Effector CD8-positive, alpha-beta T cell (primary cell): ENCODE measurements at regions not wholly inside any gene's neighbourhood (a gene's known extent, or its start where the extent isn't known, plus 50 kb on each side); places are given as distances from the start of the nearest gene placed in this dataset.

Experiments
- DNase-seq: peaks from one replicate; lab custom pipeline; 2025; lab: John Stamatoyannopoulos, UW

DNA sequence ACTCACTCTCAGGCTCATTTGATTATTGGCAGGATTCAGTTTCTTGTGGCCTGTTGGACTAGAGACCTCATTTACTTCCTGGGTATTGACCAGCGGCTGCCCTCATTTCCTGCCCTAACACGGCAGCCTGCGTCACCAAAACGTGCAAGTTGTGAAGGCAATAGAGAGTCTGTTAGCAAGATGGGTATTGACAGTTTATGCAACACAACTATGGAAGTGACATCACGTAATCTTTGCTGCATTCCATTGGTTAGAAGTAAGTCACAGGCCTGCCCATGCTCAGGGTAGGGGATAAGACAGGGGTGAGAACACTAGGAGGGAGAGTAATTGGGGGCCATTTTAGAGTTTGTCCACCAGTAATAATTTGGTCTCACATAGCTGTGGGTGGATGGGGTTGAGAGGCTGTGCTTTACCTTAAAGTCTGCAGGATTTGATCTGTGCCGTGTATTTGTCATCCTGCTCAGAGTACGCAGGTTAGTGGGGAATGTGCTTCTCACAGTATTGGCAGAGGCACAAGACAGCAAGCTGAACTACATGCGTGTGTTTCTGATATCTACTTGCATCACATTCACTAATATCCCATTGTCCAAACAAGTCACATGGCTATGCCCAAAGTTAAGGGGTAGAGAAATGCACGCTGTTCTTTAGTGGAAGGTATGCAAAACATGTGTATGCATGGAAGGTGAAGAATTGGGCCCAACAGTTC lies 83.3 kb downstream of the EDEM1 start:
- DNase-seq: no peak

DNA sequence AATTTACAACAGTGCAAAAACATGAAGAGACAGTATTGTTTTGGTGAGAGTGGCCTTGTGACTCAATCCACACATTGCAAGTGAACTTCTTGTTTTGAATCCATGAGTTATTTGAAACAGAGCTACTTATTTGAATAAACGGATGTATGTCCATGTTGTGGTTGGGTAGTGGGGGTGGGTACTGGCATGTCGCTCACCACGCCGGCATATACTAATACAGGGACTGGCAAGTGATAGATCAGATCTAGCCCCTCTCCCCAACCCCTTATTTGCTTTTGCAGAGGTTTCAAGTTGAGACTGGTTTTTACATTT lies 83.8 kb downstream of the EDEM1 start:
- no peak for DNase-seq

DNA sequence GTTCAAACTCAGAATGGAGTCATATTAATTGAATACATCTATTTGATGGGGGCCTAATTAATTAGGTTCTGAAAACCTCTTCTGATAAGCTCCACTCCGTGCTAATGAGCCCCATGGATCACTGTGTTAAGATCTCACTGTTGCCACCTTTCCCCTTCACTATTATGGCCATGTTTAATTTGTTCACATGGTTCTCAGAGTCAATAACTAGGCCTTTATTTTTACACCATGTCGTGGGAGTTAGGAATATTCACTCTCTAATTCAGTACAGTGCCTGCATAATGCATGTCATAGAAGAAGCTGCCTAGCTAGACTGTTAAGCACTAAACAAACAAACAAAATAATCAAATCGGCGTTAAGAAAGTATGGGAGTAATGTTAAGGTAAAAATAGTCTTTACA lies 84.9 kb downstream of the EDEM1 start:
- DNase-seq: no peak

DNA sequence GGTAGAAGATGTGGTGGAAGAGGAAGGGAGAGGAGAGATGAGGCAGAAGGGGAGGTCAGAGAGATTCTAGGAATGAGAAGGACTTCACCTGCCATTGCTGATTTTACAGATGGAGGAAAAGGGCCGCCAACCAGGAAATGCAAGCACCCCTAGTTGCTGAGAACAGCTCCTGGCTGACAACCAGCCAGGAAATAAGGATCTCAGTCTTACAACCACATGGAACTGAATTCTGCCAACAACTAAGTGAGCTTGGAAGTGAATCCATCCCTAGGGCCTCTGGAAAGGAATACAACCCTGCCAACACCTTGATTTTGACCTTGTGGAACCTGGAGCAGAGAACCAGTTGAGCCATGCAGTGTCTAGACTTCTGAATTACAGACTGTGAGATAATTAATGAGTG lies 86.6 kb downstream of the EDEM1 start:
- DNase-seq: no peak

DNA sequence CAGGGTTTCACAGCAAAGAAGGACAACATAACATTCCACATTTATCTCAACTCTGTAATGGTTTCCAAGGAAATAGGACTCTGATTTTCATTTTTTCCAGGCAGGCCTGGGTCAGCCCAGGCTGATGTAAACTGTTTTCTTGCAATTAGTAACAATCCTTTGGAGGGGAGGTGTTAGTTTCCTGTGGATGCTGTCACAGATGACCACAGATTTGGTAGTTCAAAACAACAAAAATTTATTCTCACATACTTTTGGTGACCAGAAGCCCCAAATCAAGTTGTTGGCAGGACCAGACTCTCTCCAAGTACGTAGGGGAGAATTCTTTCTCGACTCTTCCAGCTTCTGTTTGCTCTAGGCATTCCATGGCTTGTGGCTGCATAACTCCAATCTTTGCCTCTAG lies 88.0 kb downstream of the EDEM1 start:
- no peak for DNase-seq

DNA sequence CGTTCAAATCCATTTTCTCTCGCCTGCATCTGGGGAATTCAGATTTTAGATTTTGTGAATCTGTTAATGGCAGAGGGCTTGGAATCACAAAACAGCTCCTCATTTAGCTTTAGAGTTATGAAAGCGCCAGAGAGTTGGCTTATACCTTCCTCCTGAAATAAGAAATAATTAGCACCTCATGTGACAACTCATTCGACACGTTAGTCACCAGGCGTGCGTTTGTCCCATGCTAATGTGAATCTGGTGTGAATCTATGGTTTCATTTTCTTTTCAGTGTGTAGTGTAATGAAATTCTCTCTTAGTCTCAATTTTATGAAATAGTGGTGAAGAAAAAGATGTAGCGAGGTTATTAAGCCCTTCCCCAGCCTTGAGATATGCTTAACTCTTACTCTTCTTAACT lies 89.4 kb downstream of the EDEM1 start:
- DNase-seq: no peak

DNA sequence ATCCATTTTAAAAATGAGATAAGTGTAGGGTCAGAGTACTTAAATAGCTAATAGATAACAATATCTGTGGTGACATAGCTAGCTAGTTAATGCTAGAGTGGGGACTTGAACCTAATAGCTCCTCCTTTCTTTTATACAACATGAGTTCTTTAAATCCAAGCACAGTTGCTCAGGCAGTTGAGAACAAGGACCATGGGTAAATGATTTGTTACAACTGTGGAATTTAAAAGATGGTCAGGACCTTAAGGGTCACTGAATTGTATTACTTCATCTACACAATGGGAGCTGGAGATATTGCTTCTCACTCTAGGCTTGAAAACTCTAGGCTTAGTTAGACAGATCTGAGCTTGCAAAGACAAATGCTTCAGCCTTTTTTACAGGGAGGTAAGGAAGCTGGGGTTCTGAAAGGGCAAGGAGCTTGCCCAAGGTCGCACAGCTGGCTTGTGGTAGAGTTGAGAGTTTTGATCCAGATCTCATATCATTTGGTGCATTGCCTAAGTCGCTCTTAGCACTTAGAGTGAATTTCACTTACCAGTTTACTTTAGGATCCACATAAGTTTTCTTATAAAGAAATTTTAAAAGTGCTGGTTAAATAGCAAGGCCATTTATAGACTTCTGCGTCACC lies 90.2 kb downstream of the EDEM1 start:
- DNase-seq: no peak

DNA sequence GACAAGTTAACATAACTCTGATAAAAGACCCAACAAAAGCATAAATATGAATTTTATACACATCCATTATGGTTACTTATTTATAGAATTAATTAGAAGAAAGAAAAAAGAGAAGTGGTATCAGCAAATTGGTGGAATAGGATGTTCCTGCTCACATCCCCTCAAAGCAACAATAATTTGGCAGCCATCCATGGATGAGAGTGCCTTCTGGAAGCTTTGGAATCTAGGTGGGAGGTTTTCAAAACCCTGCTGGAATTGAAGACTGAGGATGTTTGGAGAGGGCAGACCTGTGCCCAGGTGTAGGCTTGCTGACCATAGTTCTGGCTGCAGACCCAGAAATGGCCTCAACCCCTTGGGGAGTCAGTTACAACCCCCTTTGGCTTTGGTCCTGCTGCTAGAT lies 91.2 kb downstream of the EDEM1 start:
- no peak for DNase-seq

DNA sequence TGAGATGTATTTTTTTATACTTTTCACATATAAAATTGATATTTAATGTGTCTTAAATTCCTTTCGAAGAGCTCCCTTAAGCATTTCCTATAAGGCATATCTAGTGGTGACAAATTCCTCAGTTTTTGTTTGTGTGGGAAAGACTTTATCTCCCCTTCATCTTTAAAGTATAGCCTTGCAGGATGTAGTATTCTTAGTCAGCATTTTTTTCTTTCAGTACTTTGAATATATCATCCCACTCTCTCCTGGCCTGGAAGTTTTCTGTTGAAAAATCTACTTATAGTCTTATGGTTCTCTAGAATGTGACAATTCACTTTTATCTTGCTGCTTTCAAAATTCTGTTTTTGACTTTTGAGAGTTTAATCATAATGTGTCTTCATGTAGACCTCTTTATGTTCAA lies 95.2 kb downstream of the EDEM1 start:
- DNase-seq: no peak

DNA sequence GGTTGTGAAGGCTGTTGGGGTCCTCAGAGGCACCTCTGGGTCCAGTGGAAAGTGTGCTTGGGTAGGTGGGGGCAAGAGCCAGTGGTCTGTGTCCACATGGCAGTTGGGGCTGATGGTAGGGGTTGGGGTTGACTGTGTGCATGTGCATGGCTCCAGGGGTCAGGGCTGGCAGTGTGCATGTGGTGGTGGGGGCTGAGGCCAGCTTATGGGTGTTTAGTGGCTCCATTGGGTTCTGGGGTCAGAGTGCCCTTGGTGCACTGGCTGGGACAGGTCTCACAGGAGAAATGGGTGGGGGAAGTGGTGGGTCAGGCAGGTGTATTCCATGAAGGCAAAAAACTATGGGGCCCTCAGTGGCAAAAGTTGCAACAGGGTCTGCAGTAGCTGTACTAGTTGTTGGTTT lies 97.9 kb downstream of the EDEM1 start:
- no peak for DNase-seq

DNA sequence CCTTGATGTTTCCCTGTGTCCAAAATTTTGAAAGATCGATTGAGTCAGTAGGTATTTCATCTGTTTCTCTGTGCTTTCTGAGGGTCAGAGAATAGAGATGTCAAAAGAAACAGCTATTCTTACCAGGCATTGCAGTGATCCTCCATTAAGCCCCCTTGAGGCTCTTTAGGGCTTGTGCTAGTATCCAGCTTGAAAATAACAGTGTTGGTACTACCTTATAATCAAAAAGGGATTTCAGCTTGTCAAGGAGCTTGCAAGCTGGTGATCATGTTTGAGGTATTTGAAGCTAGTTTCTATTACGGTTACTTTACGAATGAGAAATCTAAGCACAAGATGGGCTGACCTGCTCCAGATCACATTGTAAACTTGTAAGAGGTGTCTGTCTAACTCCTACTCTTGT lies 103.4 kb downstream of the EDEM1 start:
- DNase-seq: no peak

DNA sequence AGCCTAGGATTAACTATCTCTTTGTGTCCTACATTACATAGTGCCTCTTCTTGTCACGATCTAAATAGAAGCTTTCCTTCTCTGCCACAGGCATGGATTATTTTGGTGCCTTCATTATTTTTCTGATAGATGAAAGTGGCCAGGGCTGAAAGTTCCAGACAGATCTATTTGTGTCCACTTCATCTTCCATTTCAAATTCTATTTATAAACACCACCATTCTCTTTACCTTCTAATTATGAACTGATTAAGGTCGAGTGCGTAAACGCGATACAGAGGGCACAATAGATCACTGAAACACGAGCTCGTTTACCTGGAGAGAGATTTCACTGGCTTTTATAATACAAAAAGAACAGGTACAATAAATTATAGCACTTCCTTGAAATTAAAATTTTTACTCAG lies 105.0 kb downstream of the EDEM1 start:
- no peak for DNase-seq

DNA sequence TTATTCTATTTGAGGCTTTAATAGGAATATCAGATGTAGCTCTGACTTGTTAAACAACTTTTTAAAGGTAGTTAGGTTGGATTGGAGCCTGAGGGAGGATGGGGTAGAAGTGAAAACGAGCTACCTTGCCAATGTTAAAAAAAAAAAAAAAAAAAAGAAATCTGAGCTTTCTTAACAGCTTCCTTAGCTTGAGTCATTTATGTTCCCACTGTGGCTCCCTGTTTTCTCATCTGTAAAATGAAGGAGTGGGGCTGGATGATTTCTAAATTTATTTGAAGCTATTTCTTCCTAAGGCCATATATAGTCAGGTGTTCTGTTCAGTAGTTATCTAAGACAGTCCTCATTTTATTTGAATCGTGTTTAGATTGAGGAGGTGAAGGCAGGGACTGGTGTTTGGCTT lies 105.7 kb downstream of the EDEM1 start:
- no peak for DNase-seq

DNA sequence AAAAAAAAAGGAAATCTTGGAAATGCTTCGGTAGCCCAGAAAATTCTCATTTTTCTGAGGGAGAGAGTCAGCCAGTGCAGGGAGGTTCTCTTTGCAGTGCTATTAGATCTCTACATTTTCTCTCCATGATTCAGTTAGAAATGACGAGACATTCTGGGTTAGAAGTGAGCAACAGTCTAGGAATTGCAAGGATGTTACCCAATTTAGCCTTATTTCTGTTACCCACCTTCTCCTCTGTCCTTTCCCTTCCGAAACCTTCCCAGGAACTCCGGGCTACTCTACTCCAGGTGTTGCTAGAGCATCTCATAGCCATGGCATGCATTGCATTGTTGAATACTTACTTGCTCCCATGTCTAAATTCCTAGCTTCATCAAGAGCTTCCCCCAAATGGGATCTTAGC lies 106.8 kb downstream of the EDEM1 start:
- DNase-seq: no peak

DNA sequence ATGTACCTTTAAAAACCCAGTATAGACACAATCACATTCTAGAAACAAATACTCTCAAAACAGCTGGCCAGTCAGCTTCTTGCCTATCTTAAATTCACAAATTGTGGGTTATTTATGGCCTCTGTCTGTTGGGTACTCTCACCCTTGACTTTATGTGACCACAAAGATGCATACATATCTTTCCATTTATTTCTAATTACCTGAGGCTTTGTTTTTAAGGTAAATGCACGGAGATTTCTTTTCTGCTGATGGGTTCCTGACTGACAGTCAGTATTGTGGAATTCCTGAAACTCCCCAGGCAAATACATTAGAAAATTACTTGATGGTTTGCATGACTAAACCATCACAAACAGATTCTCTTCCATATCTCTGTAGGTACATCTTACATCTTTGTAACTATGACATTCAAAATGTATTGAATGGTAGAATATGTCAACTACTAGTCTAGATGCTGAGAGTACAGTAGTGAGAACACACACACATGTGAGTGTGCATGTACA lies 107.7 kb downstream of the EDEM1 start:
- DNase-seq: no peak

DNA sequence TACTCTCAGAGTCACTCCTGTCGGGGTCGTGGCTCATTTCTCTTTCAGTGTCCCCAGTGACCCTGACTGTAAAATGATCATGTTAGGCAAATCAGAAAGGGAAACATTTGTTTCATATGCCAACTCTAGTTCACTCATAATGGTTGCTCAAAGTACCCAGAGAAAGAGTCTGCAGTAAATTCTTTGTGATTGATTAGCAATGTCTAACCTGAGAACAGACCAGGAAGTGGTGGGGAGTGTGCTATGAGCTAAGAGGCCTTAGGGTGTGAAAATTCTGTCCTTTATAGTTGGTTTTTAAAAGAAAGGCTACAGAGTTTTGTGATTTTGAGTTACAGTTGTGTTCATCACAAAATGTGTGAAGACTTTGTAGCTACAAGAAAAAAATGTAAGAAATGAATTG lies 108.9 kb downstream of the EDEM1 start:
- DNase-seq: no peak

DNA sequence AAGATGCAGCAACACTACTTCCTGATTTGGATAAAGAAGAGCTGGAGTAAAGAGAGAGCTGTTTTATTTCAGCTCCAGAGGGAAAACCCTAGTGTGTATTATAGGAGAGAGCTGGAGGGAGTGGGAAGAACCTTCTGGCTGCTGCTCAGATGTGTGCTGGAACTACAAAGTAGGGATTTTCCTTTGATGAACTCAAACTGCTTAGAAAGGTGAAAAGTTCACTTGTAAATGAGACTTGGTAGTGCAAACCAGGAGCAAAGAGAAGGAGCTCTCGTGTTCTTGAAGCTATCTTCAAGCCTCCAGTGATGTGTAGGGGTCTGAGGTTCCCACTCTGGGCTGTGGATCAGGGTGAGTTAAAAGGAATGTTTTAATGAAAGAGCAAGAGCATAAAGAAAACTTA lies 110.4 kb downstream of the EDEM1 start:
- DNase-seq: no peak

DNA sequence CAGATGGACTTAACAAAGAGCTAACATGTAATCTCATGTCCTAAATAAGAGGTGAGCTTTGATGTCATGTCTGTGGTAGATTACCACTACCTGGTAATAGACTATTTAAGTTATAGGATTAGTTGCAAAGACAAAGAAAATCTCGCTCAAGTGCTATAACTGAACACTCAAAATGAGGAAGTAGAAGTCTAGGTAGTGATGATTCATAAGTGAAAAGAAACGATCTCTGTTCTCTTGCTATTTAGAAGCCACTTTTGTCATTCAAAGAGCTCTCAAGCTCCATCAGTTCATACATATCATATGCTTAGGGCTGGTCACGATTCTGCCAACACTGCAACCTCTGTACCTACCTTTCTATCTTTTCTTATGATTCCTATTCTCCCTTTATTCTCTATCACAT lies 110.9 kb downstream of the EDEM1 start:
- no peak for DNase-seq

DNA sequence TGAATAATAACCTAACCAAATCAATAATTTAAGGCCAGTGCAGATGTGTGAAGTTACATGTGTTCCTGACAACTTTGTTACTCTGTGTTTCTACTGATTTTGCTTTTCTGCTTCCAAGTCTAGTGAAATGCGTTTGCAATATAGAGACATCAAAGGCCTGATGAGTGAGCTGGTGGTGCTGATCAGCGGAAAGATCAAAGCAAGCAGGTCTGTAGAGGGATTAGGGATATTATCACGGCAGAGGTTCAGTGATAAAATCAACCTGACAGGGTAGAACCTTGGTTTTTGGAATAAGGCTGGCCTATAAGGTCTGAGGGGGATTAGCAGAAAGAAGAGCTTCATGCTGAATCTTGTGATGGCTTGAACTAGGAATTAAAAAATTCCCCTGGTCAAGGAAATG lies 111.7 kb downstream of the EDEM1 start:
- DNase-seq: no peak

DNA sequence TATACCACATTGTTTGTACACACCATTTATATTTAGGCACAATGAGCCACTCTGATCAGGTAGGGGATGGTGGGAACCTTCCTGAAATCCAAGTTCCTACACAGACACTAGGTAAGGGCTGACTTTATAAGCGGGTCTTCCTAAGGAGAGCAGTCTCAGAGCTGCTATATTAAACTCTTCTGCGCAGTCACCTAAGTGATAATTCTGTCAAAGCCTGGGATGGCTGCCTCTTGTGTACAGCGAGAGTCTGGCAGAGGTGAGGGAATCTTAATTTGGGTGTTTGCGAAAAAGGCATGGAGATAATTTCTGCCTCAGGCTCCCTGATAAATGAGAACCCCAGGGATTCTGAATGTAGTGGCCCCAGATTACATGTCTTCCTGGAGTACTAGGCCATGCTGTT lies 113.1 kb downstream of the EDEM1 start:
- no peak for DNase-seq

DNA sequence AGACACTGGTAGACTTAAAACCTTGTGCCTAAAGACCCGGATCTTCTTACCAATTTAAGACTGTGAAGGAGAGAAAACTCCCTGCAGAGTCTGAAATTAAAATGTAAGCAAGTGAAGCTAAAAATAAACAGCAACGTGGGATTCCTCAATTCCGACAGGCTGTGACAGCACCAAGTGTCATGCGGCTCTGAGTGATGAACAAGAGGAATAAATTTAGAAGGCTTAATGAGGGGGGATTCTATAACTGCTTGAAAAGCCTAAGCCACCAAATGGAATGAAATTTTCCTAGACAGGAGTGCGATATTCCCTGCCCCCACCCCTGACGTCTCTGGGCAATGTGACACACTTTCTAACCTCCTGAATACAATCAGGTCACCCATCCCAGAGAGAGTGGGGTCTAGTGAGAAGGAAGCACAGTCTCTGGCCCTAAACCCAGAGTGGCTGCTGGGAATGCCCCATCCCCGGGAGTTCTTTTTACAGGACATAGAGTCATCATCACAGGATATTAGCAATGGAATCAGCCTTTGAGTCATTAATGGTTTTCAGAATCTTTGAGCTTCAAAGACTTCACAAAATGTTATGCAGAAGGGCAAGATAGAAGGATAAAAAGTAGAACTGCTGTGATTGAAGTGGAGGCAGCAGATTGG lies 114.3 kb downstream of the EDEM1 start:
- DNase-seq: no peak

DNA sequence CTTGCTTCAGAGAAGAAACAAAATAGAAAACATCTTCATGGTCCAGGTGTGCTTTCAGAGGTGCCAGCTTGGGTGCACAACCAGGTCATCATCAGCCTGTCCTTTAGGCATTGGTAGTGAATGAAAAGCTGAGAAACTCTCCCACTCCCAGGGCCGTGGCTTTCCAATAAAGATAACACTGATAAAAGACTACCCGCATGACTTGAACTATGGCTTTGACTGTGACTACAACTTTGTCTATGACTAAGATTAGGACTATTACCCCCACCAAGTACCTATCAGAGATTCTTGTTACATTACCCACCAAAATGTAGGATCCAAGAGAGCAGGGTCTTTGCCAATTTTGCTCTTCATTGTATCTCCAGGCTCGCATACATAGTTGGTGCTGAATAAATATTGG lies 115.2 kb downstream of the EDEM1 start:
- DNase-seq: no peak

DNA sequence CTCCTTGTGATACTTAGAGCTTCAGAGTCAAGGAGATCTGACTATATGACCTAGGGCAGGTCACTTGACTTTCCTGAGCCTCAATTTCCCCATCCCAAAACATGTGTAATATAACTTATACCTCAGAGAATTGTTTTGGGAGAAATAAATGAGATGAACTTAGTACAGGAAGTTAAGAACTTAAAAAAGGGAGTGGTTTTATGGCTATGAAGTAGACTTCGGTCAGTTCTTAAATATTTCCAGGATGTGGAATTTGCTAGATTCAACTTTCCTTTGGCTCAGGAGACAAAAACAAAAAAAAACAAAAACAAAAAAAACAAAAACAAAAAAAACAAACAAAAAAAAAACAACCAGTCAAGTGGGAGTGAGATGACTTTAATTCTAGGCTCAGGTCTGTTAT lies 116.7 kb downstream of the EDEM1 start:
- DNase-seq: no peak
